ENCODE measurements at regions not wholly inside any gene's neighbourhood (a gene's known extent, or its start where the extent isn't known, plus 50 kb on each side); places are given as distances from the start of the nearest gene placed in this dataset.

DNA sequence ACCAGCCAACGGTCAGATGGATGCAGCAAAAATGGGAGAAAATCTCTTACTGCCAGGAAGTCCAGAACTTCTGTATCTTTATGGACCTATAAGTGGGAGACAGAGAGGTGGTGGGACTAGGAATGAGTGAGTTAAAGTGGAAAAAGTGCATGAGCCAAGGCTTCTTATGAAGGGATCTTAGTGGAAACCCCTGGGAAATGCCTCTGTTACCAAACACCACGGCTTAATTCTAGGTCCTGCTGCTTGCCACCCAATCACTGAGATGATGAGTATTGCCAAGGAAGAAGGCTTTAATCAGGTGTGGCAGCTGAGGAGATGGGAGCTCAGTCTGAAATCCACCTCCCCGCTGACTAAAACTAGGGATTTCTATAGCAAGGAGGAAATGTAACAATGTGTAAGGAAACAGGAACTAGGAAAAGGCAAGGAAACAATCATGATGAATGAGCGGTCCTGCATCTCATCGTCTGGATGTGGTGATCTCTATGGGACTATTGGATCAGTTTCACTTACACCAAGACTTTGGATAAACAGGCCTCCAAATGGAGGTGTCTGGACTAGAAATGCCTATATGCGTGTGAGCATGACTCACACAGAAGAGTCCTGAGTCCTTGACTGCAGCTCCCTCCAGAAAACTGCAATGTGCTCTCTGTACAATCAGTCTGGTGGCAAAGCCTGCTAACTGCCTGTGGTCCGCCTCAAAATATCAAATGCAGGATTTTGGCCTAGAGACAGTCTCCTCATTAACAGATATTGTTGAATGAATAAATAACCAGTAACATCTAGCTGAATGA, 98.2 kb upstream of the PRR16 start:
- DNase-seq, result no peak

DNA sequence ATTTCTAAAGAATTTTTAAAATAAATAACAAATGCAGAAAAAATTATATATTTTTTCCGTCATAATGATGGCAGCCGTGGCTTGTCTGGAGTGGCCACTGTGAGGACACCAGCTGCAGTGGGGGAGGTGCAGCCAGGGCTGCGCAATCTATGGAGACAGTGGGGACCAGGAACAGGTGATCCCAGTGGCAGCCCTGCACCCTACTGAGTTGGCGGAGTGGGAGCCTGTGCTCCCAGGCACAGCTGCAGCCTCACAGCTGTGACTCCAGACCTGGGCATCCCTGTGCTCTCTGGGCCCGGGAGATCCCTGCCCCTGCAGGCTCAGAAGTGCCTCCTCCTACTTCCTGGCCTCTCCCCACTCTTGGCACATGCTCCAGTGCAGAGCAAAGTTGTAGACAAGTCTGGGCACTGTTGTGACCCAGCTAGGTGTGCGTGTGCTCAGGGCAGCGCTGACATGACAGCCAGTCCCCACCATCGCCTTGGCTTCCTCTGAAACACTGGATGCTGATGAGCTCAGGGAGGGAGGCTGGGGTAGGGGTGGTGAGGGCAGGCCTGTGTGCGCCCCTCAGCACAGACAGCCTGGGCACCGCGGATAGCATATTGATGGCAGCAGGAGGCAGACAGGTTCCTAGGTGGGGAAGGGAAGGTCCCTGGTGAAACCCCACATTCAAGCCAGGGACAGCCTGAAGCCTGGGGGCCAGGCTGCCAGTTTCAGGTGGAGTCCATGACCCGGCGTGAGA, 96.0 kb upstream of the PRR16 start:
- DNase-seq, result no peak

DNA sequence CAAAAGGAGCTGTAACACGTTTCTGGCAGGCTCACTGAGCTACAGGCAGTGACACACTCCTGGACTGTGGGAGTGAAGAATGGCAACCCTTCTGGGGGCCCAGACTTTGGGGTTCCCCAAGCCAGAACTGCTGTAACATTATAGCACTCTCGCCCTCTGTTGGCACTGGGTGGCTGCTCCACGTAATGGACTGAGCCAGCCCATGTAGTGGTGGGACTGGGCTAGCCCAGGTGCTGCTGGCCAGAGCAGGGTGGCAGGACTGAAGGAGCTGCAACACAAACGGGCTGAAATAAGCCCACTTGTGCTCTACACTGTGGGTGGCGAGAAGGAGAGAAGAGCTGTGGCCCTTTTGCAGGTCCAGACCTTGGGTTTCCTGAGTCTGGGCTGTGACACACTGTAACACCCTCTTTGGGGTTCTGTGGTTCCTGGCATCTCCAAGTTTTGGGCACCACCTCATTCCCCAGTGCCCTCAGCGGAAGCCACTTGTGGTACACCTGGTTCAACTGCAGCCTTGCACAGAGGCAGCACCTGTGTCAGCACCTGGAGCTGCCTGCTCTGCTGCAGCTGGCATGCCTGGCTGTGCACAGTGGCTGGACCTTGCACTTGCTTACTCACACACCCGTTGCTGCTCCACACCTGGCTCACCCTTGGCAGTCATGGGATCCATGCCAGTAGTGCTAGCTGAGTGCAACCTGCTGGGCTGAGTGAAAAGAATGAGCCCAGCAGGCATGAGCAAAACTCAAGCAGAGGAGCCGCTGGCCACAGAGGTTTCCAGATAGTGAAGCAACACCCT, 95.0 kb upstream of the PRR16 start:
- no peak for DNase-seq

DNA sequence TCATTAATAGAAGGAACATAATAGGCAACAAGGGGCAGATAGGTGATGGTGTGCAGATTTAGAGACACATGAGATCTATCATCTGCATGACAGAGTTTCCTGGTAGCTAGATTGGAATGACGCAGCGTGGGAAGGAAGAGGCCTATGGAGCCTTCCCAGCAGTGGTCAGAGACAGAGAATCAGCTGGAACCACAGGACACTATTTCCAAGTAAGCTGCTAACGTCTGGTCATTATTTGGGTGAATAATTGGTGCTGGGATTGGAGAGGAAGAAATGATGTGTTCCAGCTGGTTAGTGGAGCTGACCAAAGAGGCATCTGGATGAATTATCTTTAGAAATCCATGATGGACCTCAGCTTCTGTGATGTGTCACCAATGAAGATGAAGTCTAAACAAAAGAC, 91.2 kb upstream of the PRR16 start:
- DNase-seq, result no peak

DNA sequence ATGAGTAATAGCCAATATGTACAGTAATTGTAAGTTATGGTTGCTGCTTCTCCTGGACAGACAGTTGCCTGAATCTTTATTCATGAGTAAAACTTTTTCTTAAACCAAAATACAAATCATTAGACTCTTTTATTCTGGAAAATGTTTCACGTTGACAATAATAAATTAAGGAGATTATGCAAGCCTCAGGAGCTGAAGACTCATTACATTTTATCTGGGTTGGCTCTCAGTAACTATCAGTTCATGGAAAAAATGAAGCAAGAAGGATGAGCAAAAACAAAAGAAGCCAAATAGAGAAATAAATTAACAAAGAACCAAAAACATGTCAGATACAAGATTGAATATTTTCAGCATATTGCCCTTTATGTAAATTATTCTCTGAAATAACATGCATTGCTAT, 88.9 kb upstream of the PRR16 start:
- no peak for DNase-seq

DNA sequence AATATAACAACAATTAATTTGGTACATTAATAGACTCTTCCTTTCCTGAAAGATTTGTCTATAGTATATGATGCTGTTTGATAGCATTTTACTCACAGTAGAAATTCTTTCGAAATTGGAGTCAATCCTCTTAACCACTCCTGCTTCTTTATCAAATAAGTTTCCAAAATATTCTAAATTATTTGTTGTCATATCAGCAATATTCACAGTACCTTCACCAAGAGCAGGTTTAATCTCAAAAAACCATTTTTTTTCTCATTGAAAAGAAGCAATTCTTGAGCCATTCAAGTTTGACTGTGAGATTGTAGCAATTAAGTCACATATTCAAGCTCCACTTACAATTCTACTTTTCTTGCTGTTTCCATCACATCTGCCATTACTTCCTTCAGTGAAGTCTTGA, 83.5 kb upstream of the PRR16 start:
- DNase-seq, result no peak

DNA sequence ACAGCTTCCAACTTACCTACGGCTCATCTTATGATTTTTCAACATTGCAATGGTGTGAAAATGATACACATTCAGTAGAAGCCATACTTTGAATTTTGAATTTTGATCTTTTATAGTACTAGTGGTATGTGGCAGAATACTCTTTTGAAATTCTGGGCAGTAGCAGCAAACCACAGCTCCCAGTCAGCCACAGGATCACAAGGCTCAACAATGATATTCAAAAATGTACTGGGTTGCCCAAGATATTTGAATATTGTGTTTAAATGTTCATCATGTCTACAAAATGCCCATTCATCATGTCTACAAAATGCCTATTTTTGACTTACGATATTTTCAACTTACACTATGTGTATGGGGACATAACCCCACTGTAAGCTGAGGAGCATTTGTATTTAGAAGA, 81.3 kb upstream of the PRR16 start:
- no peak for DNase-seq

DNA sequence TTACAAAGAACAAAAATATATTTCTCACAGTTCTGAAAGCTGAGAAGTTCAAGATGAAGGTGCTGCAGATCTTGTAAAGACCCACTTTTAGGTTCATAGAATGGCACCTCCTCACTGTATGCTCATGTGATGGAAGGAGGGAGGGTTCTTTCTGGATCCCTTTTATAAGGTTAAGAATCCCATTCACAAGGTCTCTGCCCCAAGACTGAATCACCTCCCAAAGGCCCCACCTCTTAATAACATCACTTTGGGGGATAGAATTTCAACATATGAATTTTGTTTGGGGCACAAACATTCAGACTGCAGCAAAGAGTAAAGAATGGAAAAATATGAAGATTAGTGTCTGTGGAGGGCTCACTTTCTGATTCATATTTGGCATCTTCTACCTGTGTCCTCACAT, 77.1 kb upstream of the PRR16 start:
- no peak for DNase-seq

DNA sequence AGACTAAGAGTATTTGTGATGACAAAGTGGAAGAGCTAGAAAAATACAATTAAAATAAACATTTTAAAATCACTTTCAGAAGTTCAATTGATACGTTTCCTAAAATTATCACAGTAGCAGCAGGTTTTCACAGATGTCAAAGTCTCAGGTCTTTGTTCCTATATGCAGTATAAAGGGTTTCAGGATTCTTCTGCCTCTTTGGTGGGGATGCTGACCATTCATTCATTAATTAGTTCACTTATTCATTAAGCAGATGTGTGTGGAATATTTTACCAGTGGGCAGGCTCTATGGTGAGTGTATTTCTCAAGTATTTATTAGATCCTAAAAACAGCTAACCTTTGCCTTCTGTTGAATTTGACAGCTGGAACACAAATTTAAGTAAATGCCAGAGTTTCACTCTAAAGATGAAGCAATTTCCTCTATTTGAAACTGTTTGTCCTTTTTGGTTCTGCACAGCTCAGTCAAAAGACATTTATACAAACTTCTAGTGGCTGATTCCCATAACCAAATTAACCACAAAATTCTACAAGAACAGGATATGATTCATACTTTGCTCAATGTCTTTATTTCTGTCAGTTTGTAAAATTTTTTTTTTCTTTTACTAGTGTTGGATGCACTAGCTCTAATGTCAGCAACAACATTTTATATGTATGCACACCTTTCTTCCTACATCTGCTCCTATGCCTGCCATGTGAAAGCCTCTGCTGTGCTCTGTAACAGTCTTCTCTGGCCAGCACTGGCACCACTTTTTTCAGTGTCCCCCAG, 75.9 kb upstream of the PRR16 start:
- DNase-seq, result no peak

DNA sequence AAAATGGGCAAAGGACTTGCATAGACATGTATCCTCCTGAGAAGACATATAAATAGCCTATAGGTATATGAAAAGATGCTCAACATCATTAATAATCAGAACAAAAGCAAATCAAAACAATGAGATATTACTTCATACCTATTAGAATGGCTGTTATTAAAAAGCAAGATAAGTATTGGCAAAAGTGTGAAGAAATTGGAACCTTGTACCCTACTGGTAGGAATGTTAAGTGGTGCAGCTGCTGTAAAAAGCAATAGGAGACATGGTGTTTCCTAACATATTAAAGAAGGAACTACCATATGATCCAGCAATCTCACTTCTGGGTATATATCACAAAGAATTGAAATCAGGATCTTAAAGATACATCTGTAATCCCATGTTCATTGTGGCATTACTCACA, 69.8 kb upstream of the PRR16 start:
- DNase-seq, result no peak

DNA sequence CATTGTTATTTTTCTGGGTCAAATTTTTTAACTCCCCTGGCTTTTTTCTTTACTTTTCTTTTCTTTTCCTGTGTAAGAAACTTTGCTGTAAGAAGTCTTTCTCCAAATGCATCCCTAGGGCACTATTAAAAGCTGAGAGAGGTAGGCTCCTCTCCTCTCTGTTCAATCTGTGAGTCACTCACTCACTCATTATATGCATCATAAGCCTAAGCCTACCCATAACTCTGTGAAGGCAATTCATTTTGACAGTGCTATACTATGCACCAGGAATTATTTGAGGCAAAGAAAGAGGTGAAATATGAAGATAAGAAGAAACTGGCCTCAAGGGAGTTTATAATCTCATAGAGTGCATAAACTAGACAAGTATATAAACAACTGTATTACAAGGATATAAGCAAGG, 67.9 kb upstream of the PRR16 start:
- no peak for DNase-seq

DNA sequence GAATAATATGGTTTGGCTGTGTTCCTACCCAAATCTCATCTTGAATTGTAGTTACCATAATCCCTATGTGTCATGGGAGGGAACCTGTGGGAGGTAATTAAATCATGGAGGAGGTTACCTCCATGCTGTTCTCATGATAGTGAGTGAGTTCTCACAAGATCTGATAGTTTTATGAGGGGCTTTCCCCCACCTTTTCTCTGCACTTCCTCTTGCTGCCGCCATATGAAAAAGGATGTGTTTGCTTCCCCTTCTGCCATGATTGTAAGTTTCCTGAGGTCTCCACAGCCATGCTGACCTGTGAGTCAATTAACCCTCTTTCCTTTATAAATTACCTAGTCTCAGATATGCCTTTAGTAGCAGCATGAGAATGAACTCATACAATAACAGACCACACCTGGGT, 63.7 kb upstream of the PRR16 start:
- DNase-seq, result no peak

DNA sequence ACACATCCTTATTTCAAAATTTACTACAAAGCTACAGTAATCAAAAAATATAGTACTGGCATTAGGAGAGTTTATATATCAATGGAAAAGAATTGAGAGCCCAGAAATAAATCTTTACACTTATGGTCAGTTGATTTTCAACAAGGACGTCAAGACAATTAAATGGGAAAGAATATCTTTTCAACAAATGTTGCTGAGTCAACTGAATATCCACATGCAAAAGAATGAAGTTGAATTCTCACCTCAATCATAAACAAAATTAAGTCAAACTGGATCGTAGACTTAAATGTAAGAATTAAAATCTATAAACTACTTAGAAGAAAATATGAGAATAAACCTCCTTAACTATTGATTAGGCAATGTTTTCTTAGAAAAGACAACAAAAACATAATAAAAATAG, 61.5 kb upstream of the PRR16 start:
- no peak for DNase-seq

DNA sequence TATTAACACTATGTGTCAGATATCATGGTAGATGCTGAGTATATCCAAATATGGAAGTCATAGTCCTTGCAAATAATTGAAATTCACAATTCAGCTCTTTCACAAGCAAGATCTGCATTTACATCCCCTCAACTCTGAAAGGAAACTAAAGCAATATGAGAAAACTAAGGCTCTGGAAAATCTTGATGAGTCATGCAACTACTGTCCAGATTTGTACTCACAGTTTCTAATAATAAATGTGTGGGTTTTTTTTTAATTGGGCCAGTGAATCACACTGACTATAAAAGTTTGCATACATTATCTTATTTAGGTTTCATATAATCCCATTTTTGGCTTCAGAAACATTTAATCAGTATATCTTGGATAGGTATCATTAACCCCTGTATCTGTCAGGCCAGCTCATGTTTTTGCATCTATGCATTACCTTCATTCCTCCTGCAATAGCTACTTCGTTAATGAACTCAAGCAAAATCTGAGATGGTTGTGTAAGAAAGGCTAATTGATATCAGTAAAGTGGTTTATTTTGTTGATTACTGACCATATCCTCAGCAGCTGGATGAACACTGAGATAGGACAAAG, 58.7 kb upstream of the PRR16 start:
- DNase-seq, result no peak

DNA sequence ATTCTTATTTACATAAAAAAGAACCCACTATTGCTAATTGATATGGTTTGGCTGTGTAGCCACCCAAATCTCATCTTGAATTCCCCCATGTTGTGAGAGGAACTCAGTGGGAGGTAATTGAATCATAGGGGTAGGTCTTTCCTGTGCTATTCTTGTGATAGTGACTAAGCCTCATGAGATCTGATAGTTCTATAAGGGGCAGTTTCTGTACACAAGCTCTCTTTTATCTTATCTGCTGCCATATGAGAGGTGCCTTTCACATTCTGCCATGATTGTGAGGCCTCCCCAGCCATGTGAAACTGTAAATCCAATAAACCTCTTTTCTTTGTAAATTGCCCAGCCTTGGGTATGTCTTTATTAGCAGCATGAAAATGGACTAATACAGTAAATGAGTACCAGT, 58.2 kb upstream of the PRR16 start:
- DNase-seq, result no peak

DNA sequence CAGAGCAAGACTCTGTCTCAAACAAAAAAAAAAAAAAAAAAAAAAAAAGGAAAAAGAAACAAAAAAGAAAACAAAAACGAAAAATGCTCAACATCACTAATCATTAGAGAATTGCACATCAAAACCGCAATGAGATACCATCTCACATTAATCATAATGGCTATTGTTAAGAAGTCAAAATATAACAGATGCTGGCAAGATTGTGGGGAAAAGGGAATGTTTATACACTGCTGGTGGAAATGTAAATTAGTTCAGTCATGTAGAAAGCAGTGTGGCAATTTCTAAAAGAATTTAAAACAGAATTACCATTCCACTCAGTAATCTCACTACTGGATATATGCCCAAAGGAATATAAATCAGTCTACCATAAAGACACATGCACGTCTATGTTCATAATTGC, 50.4 kb upstream of the PRR16 start:
- no peak for DNase-seq

Measured in stimulated activated naive CD4-positive, alpha-beta T cell (primary cell).